A673 (cell line): ENCODE measurements at regions not wholly inside any gene's neighbourhood (a gene's known extent, or its start where the extent isn't known, plus 50 kb on each side); places are given as distances from the start of the nearest gene placed in this dataset.

ENCODE experiments used
- BruUV-seq: library from RNA; stranded (reverse); fragments of 400-500 nt; replicated peaks from 2 replicates; lab custom pipeline; 2021; lab: Mats Ljungman, UMichigan
- CTCF ChIA-PET: fragments of 300-600 bp; sonication (Branson Sonifier 250); formaldehyde crosslinking; loops from one replicate; lab custom pipeline; 2022; ENCODE audit warnings: antibody characterized with exemption; lab: Charles Lee
- POLR2A ChIA-PET: fragments of 300-600 bp; sonication (Branson Sonifier 250); formaldehyde crosslinking; loops from one replicate; lab custom pipeline; 2022; ENCODE audit warnings: antibody characterized with exemption; ENCODE audit not compliant: low non-redundant PET; lab: Charles Lee
- DNase-seq: peaks from one replicate; pipeline ENCODE4 v3.0.0-alpha.2; 2015; ENCODE audit warnings: low spot score
- H3K27ac ChIP-seq: fragments of 200-600 bp; sonication (generic); 2 replicates; pipeline ENCODE4 v1.5.1; 2016; ENCODE audit warnings: mixed run types, low read depth, mild to moderate bottlenecking, mixed read lengths, antibody characterized with exemption, low read length; ENCODE audit not compliant: poor library complexity, severe bottlenecking
- H3K27me3 ChIP-seq: fragments of 200-600 bp; sonication (generic); replicated peaks from 2 replicates; pipeline ENCODE4 v1.6.1; 2017; ENCODE audit warnings: mixed run types, low read depth, mild to moderate bottlenecking, mixed read lengths, antibody characterized with exemption, low read length; ENCODE audit not compliant: insufficient read depth, poor library complexity
- H3K36me3 ChIP-seq: fragments of 200-600 bp; sonication (generic); 2 replicates; pipeline ENCODE4 v1.6.1; 2016; ENCODE audit warnings: mixed run types, mild to moderate bottlenecking, mixed read lengths, antibody characterized with exemption, low read length; ENCODE audit not compliant: insufficient read depth, poor library complexity, severe bottlenecking
- H3K4me1 ChIP-seq: fragments of 200-600 bp; sonication (generic); 2 replicates; pipeline ENCODE4 v1.6.1; 2017; ENCODE audit warnings: mixed run types, mild to moderate bottlenecking, mixed read lengths, antibody characterized with exemption, low read length; ENCODE audit not compliant: insufficient read depth, poor library complexity, severe bottlenecking
- H3K4me3 ChIP-seq: fragments of 200-600 bp; sonication (generic); 2 replicates; pipeline ENCODE4 v1.5.1; 2016; ENCODE audit warnings: low read depth, mixed run types, mild to moderate bottlenecking, mixed read lengths, low read length; ENCODE audit not compliant: poor library complexity, severe bottlenecking
- H3K9me3 ChIP-seq: fragments of 200-600 bp; sonication (generic); 2 replicates; pipeline ENCODE4 v1.6.1; 2016; ENCODE audit warnings: mixed run types, low read depth, mild to moderate bottlenecking, mixed read lengths, antibody characterized with exemption, low read length; ENCODE audit not compliant: poor library complexity, severe bottlenecking
- EZH2 ChIP-seq: fragments of 200-600 bp; sonication (generic); IDR thresholded peaks from 2 replicates; pipeline ENCODE4 v1.6.1; 2017; ENCODE audit warnings: borderline replicate concordance, low read depth, mild to moderate bottlenecking, mixed read lengths, antibody characterized with exemption, low read length; ENCODE audit not compliant: poor library complexity, severe bottlenecking
- intact Hi-C: fragments of 100-400 bp; cut with micrococcal nuclease; formaldehyde crosslinking; loops from one replicate; pipeline ENCODE4 v1.10.0; 2022; ENCODE audit not compliant: unreplicated experiment
- TF ChIP-seq, protein P1 (sequence below): fragments of 300-800, 200-600 bp; sonication (generic); conservative IDR thresholded peaks from 2 replicates; pipeline ENCODE4 v1.5.1; 2017; ENCODE audit warnings: low read depth, mild to moderate bottlenecking, antibody characterized with exemption, low read length, moderate library complexity, mixed read lengths

DNA sequence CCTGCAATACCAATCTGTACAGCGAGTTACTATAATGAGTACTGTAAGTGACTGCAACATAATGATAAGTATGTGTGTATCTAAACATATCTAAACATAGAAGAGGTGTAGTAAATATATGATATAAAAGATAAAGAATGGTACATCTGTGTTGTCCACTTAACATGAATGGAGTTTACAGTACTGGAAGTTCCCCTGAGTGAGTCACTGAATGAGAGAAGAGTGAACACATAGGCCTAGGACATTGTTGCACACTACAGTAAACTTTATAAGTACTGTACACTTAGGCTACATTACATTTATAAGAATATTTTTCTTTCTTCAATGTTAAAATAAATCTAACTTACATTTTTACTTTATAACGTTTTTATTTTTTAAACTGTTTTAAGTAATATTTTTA lies 380.4 kb downstream of the MMUT start:
- Histone ChIP-seq H3K4me1 (peaks cover 3% of the 10 kb centered on the region), H3K36me3 (no peaks in the 10 kb centered on the region), H3K4me3 (no peak overlapping the region), H3K27me3 (no peaks in the 10 kb centered on the region), H3K9me3 (no peaks in the 10 kb centered on the region), H3K27ac (no peak overlapping the region)
- intact Hi-C loops, result no loop called here
- POLR2A ChIA-PET, result no interaction called here
- TF ChIP-seq, protein P1, sequence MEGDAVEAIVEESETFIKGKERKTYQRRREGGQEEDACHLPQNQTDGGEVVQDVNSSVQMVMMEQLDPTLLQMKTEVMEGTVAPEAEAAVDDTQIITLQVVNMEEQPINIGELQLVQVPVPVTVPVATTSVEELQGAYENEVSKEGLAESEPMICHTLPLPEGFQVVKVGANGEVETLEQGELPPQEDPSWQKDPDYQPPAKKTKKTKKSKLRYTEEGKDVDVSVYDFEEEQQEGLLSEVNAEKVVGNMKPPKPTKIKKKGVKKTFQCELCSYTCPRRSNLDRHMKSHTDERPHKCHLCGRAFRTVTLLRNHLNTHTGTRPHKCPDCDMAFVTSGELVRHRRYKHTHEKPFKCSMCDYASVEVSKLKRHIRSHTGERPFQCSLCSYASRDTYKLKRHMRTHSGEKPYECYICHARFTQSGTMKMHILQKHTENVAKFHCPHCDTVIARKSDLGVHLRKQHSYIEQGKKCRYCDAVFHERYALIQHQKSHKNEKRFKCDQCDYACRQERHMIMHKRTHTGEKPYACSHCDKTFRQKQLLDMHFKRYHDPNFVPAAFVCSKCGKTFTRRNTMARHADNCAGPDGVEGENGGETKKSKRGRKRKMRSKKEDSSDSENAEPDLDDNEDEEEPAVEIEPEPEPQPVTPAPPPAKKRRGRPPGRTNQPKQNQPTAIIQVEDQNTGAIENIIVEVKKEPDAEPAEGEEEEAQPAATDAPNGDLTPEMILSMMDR, result no peak
- TF ChIP-seq EZH2, result no peak
- DNase-seq, result no peak
- CTCF ChIA-PET, result no interaction called here
- BruUV-seq, result no TSS peak

DNA sequence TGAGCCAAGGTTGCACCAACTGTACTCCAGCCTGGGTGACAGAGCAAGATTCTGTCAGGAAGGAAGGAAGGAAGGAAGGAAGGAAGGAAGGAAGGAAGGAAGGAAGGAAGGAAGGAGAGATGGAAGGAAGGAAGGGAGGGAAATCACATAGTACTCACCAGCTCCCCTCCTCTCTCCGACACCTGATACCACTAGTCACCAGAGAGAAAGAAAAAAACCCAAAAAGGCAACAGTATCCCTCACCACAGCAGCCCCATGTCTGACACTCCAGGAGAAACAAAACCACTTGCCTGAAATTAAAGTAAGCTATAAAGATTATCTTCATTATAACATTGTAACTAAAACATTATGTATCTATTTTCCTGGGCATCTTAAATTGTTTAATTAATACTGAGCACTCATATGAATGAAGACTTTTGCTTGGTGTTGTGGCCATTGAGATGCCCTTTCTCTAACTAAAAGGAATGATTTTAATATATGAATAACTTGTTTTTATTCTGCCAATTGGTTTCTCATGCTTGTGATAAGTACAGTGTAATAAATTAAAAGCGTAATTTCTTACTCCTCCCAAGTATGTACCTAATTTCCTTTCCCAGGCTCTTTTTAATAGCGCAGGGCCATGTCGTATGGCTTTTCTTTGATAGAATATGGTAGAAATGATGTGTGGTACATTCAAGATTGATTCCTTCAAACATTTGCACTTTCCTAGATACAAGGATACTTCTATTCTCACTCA lies 390.0 kb downstream of the MMUT start:
- H3K4me3 ChIP-seq, result no peak overlapping the region
- CTCF ChIA-PET, result interaction anchor here (3.0 kb wide), 1 partner anchor 337 kb away, joined by 16 read pairs; no protein-coding TSS in a partner anchor
- TSS peak; percentile 87 for BruUV-seq
- no peaks in the 10 kb centered on the region for H3K36me3 ChIP-seq
- intact Hi-C loops, result loop anchor here (1.0 to 5.0 kb wide), 3 partner anchors 306 to 350 kb away; no protein-coding TSS in a partner anchor
- H3K27ac ChIP-seq, result peak overlapping the region; percentile 97
- DNase-seq, result peak; percentile 87
- no peak for TF ChIP-seq EZH2
- TF ChIP-seq, protein P1, result no peak
- no peaks in the 10 kb centered on the region for H3K9me3 ChIP-seq
- no peaks in the 10 kb centered on the region for H3K27me3 ChIP-seq
- POLR2A ChIA-PET, result no interaction called here
- H3K4me1 ChIP-seq, result peaks cover 5% of the 10 kb centered on the region

DNA sequence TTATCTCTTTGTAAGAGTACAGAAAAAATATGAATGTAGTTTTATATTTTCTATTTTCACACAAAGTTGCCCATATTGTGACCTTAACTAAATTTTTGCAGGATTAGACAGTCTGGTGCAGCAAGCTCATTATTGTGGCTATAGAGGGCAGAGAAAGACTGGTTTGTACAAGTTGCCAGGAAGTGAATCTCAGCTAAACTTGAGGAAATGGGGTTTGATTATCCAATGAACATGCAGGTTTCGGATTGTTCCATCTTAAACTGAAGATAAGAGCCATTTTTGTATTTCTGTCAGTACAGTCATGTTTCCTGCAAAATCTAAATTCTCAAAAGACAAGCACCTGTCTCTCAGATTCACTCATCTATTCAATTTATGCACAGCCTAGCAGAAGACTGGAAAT lies 390.9 kb downstream of the MMUT start:
- intact Hi-C loops, result loop anchor here (5.0 kb wide), 1 partner anchor 305 kb away; no protein-coding TSS in a partner anchor
- CTCF ChIA-PET, result interaction anchor here (3.0 kb wide), 1 partner anchor 338 kb away, joined by 16 read pairs; no protein-coding TSS in a partner anchor
- no peak for TF ChIP-seq EZH2
- TF ChIP-seq, protein P1, result no peak; the same call in 1 of the 2 replicates

More for the DNA sequence above, 390.9 kb downstream of the MMUT start:
- Histone ChIP-seq H3K4me1 (peaks cover 5% of the 10 kb centered on the region), H3K9me3 (no peaks in the 10 kb centered on the region), H3K4me3 (no peak overlapping the region), H3K27ac (peak overlapping the region; percentile 95), H3K27me3 (no peaks in the 10 kb centered on the region), H3K36me3 (no peaks in the 10 kb centered on the region)
- DNase-seq, result peak; percentile 66
- TSS peak; percentile 86 for BruUV-seq
- POLR2A ChIA-PET, result no interaction called here
